ENCODE measurements at regions not wholly inside any gene's neighbourhood (a gene's known extent, or its start where the extent isn't known, plus 50 kb on each side); places are given as distances from the start of the nearest gene placed in this dataset.

DNA sequence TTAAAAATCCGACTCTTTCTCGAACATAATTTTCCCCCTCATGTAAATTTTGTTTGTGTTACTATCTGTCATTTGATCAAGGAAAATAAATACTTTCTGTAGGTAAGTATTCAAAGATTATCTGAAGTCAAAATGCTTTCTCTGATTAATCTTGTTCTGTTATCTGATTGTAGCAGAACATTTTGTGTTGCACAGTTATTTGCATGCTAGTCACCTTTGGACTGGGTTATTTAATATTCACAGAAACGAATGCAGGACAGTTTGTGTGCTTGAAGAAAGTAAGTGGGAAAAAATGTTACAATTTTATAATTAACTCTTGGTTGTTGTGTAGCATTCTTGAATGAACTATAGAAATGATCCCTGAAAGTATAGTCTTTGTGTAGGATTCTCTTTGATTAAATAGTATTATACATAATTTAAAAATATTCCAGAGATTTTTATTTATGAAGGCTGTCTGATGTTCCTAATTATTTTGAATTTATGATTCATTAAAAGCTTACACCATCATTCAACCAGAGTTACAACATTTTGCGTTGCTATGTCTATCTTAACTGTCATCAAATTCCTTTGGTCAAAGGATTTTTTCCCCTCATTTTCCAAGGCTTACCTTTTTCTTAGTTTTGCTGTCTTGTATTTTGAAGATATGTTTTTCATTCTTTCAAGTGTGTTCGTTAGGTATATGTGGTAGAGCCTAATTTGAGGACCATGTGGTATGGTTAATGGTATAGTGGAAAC, 176.6 kb downstream of the GIPC2 start:
- no peak overlapping the region for H2BK120ac ChIP-seq (ENCODE audit: insufficient read depth, low read length, poor library complexity)

DNA sequence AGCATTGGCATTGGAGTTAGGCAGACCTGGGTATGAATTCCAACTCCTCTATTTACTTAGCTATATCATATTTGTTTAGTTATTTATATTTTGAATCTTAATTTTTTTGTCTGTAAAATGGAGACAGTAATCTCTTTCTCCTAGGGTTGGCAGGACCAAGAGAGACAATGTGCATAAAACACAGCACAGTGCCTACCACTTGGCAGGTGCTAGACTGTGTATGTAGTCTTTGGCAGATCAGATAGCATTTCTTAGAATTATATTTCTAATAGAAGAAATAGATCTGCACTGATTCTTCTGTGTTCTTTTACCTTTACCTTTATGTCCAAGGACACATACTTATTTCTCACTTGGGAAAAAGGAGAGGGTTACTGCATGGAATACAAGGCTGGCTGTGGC, 177.2 kb downstream of the GIPC2 start:
- H3K18ac ChIP-seq (ENCODE audit: low read length) = no peak overlapping the region
- H3K79me1 ChIP-seq (ENCODE audit: low read length) = no peaks in the 10 kb centered on the region
- H2BK12ac ChIP-seq (ENCODE audit: low read length) = no peak overlapping the region
- no peak overlapping the region for H2BK5ac ChIP-seq (ENCODE audit: low read depth, low read length, poor library complexity)
- no peaks in the 10 kb centered on the region for H3K79me2 ChIP-seq (ENCODE audit: control insufficient read depth, insufficient read depth, low read length, poor library complexity)
- no peaks in the 10 kb centered on the region for H3K36me3 ChIP-seq (ENCODE audit: control insufficient read depth in 1 of 2, insufficient read depth in 2 of 2, low read length in 2 of 2)
- H2AFZ ChIP-seq (ENCODE audit: insufficient read depth, low read length, poor library complexity) = no peak overlapping the region
- no peak for DNase-seq
- H3K4me1 ChIP-seq (ENCODE audit: control insufficient read depth in 1 of 2, insufficient read depth in 2 of 2, low read length in 2 of 2) = no peaks in the 10 kb centered on the region
- H3K27ac ChIP-seq (ENCODE audit: low read depth, low read length) = no peak overlapping the region
- H3K4me3 ChIP-seq (ENCODE audit: low read depth, low read length) = no peak overlapping the region
- no peak overlapping the region for H2AK5ac ChIP-seq (ENCODE audit: low read length)
- no peaks in the 10 kb centered on the region for H3K27me3 ChIP-seq (ENCODE audit: insufficient read depth, low read length)
- no peak overlapping the region for H3K4ac ChIP-seq (ENCODE audit: low read depth, low read length)
- no peak overlapping the region for H4K91ac ChIP-seq (ENCODE audit: low read depth, low read length)
- H3K4me2 ChIP-seq (ENCODE audit: low read length) = no peak overlapping the region
- H2BK120ac ChIP-seq (ENCODE audit: insufficient read depth, low read length, poor library complexity) = no peak overlapping the region
- no peak overlapping the region for H3K9ac ChIP-seq (ENCODE audit: low read length)
- H3K23ac ChIP-seq (ENCODE audit: low read length) = no peak overlapping the region
- H4K12ac ChIP-seq (ENCODE audit: low read depth, low read length) = no peak overlapping the region
- H3K9me3 ChIP-seq (ENCODE audit: insufficient read depth, low read depth, low read length) = no peaks in the 10 kb centered on the region
- H4K8ac ChIP-seq (ENCODE audit: low read depth, low read length) = no peak overlapping the region
- H3K14ac ChIP-seq (ENCODE audit: low read length) = no peak overlapping the region

More for the DNA sequence above, 176.6 kb downstream of the GIPC2 start:
- no peaks in the 10 kb centered on the region for H3K4me1 ChIP-seq (ENCODE audit: control insufficient read depth in 1 of 2, insufficient read depth in 2 of 2, low read length in 2 of 2)
- no peaks in the 10 kb centered on the region for H3K9me3 ChIP-seq (ENCODE audit: insufficient read depth, low read depth, low read length)
- WGBS (ENCODE audit: extremely low coverage, insufficient coverage, insufficient read length) = no CpG with 5 or more reads among the region's 5 CpGs
- H3K79me2 ChIP-seq (ENCODE audit: control insufficient read depth, insufficient read depth, low read length, poor library complexity) = no peaks in the 10 kb centered on the region
- no peak overlapping the region for H4K91ac ChIP-seq (ENCODE audit: low read depth, low read length)
- H3K27me3 ChIP-seq (ENCODE audit: insufficient read depth, low read length) = no peaks in the 10 kb centered on the region
- no peak overlapping the region for H3K23ac ChIP-seq (ENCODE audit: low read length)
- H3K9ac ChIP-seq (ENCODE audit: low read length) = no peak overlapping the region
- H3K14ac ChIP-seq (ENCODE audit: low read length) = no peak overlapping the region
- H3K36me3 ChIP-seq (ENCODE audit: control insufficient read depth in 1 of 2, insufficient read depth in 2 of 2, low read length in 2 of 2) = no peaks in the 10 kb centered on the region
- no peak overlapping the region for H3K4me2 ChIP-seq (ENCODE audit: low read length)
- no peak overlapping the region for H3K4me3 ChIP-seq (ENCODE audit: low read depth, low read length)
- H4K8ac ChIP-seq (ENCODE audit: low read depth, low read length) = no peak overlapping the region
- no peak overlapping the region for H3K27ac ChIP-seq (ENCODE audit: low read depth, low read length)
- no peak overlapping the region for H2BK12ac ChIP-seq (ENCODE audit: low read length)
- H2AK5ac ChIP-seq (ENCODE audit: low read length) = no peak overlapping the region
- no peak overlapping the region for H4K12ac ChIP-seq (ENCODE audit: low read depth, low read length)
- H3K4ac ChIP-seq (ENCODE audit: low read depth, low read length) = no peak overlapping the region
- no peak overlapping the region for H3K18ac ChIP-seq (ENCODE audit: low read length)
- no peaks in the 10 kb centered on the region for H3K79me1 ChIP-seq (ENCODE audit: low read length)
- no peak overlapping the region for H2AFZ ChIP-seq (ENCODE audit: insufficient read depth, low read length, poor library complexity)
- H2BK5ac ChIP-seq (ENCODE audit: low read depth, low read length, poor library complexity) = no peak overlapping the region
- peak in 1 of 2 donors; percentile 71 for DNase-seq

DNA sequence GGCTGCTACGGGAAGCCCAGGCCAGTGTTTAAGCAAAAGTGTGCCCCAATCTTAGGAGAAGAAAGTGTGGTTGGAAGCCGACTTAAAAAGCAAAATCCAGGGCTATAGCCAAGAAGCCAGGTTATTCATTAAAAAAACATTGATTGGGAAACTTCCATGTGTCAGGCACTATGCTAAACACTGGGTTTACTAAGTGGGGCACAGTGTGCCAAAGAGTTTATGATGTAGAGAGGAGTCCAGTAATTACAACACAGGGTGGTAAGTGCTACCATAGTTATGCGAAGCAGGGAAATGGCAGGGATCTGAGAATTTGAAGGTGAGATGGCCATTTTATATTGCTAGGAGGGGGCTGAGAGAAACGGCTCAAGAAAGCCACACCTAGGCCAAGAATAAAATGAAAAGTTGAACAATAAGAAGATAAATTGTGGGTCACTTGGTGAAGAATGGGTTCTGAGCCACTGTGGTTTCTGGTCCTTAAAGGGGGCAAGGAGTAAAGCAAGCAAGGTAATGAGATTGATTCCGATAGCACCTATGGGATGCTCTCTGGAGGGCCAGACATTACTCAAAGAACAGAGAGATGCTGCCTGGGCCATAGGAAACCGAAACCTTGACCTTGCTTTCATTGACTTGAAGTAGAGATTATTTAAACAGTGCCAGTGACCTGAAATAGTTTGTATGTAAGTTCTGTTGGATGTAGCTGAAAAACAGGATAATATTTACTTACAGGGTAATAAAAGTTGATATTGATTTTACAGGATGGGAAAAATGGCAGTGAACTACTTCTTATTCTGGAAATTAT, 177.8 kb downstream of the GIPC2 start:
- no peaks in the 10 kb centered on the region for H3K79me2 ChIP-seq (ENCODE audit: control insufficient read depth, insufficient read depth, low read length, poor library complexity)
- no peak overlapping the region for H4K91ac ChIP-seq (ENCODE audit: low read depth, low read length)
- H3K36me3 ChIP-seq (ENCODE audit: control insufficient read depth in 1 of 2, insufficient read depth in 2 of 2, low read length in 2 of 2) = no peaks in the 10 kb centered on the region
- H3K9ac ChIP-seq (ENCODE audit: low read length) = no peak overlapping the region
- no peak overlapping the region for H3K23ac ChIP-seq (ENCODE audit: low read length)
- H2AK5ac ChIP-seq (ENCODE audit: low read length) = no peak overlapping the region
- no peak overlapping the region for H2BK120ac ChIP-seq (ENCODE audit: insufficient read depth, low read length, poor library complexity)
- no peak overlapping the region for H2BK5ac ChIP-seq (ENCODE audit: low read depth, low read length, poor library complexity)
- H3K9me3 ChIP-seq (ENCODE audit: insufficient read depth, low read depth, low read length) = no peaks in the 10 kb centered on the region
- no peak overlapping the region for H3K4me3 ChIP-seq (ENCODE audit: low read depth, low read length)
- no peak overlapping the region for H4K12ac ChIP-seq (ENCODE audit: low read depth, low read length)
- no peak overlapping the region for H3K18ac ChIP-seq (ENCODE audit: low read length)
- WGBS (ENCODE audit: extremely low coverage, insufficient coverage, insufficient read length) = no CpG with 5 or more reads among the region's 6 CpGs
- DNase-seq = no peak
- H3K4me2 ChIP-seq (ENCODE audit: low read length) = no peak overlapping the region
- H2BK12ac ChIP-seq (ENCODE audit: low read length) = no peak overlapping the region
- no peak overlapping the region for H4K8ac ChIP-seq (ENCODE audit: low read depth, low read length)
- no peak overlapping the region for H3K4ac ChIP-seq (ENCODE audit: low read depth, low read length)
- H3K27me3 ChIP-seq (ENCODE audit: insufficient read depth, low read length) = no peaks in the 10 kb centered on the region
- H3K27ac ChIP-seq (ENCODE audit: low read depth, low read length) = no peak overlapping the region
- no peak overlapping the region for H2AFZ ChIP-seq (ENCODE audit: insufficient read depth, low read length, poor library complexity)
- no peaks in the 10 kb centered on the region for H3K4me1 ChIP-seq (ENCODE audit: control insufficient read depth in 1 of 2, insufficient read depth in 2 of 2, low read length in 2 of 2)
- no peaks in the 10 kb centered on the region for H3K79me1 ChIP-seq (ENCODE audit: low read length)
- no peak overlapping the region for H3K14ac ChIP-seq (ENCODE audit: low read length)

DNA sequence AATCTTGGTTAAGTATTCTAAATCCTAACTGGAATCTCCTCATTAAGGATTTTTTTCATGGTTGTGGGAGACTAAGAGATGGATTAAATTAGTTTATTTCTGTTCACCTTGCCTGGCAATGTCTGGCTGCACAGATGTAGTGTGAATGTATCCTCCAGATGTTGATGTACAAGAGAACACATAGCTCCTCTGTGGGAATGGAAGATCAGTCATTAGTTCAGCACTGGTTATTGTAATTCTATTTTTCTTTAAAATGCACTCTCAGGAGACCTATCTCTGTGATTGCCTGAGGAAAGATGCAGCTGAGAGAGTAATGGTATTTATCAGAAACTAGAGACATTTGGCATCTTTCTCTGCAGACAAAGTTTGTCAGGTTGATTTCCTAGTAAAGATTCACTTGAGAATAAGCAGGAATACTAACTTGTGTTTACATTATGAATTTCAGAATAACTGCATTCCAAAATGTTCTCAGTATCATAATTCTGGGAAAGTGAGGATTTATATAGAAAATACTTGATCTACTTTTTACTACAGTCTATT, 178.6 kb downstream of the GIPC2 start:
- no peak overlapping the region for H4K91ac ChIP-seq (ENCODE audit: low read depth, low read length)
- H4K12ac ChIP-seq (ENCODE audit: low read depth, low read length) = no peak overlapping the region
- H2AK5ac ChIP-seq (ENCODE audit: low read length) = no peak overlapping the region
- no peaks in the 10 kb centered on the region for H3K4me1 ChIP-seq (ENCODE audit: control insufficient read depth in 1 of 2, insufficient read depth in 2 of 2, low read length in 2 of 2)
- no peaks in the 10 kb centered on the region for H3K79me2 ChIP-seq (ENCODE audit: control insufficient read depth, insufficient read depth, low read length, poor library complexity)
- H3K4ac ChIP-seq (ENCODE audit: low read depth, low read length) = no peak overlapping the region
- H2BK12ac ChIP-seq (ENCODE audit: low read length) = no peak overlapping the region
- no peaks in the 10 kb centered on the region for H3K79me1 ChIP-seq (ENCODE audit: low read length)
- H3K4me3 ChIP-seq (ENCODE audit: low read depth, low read length) = no peak overlapping the region
- no peaks in the 10 kb centered on the region for H3K9me3 ChIP-seq (ENCODE audit: insufficient read depth, low read depth, low read length)
- H3K27ac ChIP-seq (ENCODE audit: low read depth, low read length) = no peak overlapping the region
- H3K23ac ChIP-seq (ENCODE audit: low read length) = no peak overlapping the region
- no peak overlapping the region for H2AFZ ChIP-seq (ENCODE audit: insufficient read depth, low read length, poor library complexity)
- H2BK5ac ChIP-seq (ENCODE audit: low read depth, low read length, poor library complexity) = no peak overlapping the region
- no peak overlapping the region for H4K8ac ChIP-seq (ENCODE audit: low read depth, low read length)
- H3K36me3 ChIP-seq (ENCODE audit: control insufficient read depth in 1 of 2, insufficient read depth in 2 of 2, low read length in 2 of 2) = no peaks in the 10 kb centered on the region
- no peaks in the 10 kb centered on the region for H3K27me3 ChIP-seq (ENCODE audit: insufficient read depth, low read length)
- H2BK120ac ChIP-seq (ENCODE audit: insufficient read depth, low read length, poor library complexity) = no peak overlapping the region
- H3K18ac ChIP-seq (ENCODE audit: low read length) = no peak overlapping the region
- no peak overlapping the region for H3K9ac ChIP-seq (ENCODE audit: low read length)
- DNase-seq = no peak
- H3K4me2 ChIP-seq (ENCODE audit: low read length) = no peak overlapping the region
- no peak overlapping the region for H3K14ac ChIP-seq (ENCODE audit: low read length)
